Pons (tissue), 1 donor: ENCODE measurements at regions not wholly inside any gene's neighbourhood (a gene's known extent, or its start where the extent isn't known, plus 50 kb on each side); places are given as distances from the start of the nearest gene placed in this dataset.

Source experiments
- DNase-seq: peaks from one replicate; pipeline ENCODE4 v3.0.0-alpha.2; 2016; ENCODE audit warnings: low spot score

DNA sequence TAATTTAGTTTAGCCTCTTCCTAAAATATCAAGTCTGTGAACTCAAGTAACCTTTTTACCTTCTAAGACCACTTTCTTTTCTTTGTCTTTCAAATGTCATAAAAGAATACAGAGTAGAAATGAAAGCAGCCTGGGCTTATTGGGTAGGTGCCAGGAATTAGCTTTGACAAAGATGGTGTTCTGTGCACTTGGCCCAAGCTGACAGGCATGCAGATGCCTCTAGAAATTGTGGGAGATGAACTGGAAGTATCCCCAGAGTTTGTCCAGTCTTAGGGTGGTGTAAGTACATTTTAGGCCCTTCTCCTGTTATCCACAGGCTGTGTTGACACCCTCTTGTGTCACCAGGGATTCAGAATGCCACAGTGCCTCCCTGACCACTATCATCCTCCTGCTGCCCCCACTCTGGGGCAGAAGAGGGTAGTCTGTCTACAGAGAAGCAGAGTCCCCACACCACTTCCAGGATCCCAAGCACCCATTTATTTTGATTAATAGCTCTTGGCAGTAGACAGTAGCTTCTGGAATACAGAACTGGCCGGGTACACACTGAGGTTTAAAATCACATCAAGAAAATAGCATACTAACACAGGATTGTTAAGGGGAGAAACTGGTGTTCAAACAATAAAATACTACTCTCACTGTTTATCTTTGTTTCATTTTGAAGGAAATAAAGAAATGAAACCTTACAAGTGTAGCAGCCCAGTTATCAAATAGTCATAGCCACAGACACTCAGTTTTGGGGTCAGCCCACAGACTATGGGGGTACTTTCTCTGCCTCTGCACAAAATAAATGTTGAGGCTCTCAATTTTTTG is 343.2 kb downstream of the KCNRG start:
- DNase-seq, result peak; percentile 60

DNA sequence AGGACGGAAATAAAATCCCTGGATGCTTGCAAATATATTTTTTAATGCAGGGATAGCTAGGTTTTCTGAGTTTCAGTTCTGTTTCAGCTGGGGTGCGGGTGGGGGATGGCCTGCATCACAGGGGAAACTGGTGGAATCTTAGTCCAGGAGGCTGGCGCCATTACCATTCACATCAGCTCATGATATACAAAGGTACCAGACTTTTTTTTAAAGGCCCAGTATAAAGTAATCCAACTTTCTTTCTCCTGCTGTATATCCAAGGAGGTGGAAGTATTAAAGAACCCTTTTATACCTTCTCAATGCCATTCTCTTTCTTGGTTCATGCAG is 343.8 kb downstream of the KCNRG start:
- DNase-seq, result no peak

DNA sequence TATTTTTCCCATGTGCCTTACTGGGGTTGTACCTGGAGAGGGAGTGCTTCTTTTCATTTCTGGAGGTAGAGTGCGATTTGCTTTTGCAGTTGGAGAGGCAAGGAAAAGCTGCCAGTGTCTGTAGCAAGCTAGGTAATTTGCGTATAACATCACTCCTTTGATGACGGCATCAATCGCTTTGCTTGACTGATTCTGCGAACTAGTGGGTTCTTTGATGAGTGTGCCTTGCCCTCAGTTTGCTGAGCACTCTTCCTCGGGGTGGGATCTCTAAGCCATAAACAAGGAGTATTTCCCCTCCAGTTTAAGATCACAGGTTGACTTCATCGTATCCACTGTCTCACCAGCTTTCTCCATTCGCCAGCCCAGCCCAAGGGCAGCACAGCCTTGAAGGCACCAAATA is 344.5 kb downstream of the KCNRG start:
- DNase-seq, result no peak

DNA sequence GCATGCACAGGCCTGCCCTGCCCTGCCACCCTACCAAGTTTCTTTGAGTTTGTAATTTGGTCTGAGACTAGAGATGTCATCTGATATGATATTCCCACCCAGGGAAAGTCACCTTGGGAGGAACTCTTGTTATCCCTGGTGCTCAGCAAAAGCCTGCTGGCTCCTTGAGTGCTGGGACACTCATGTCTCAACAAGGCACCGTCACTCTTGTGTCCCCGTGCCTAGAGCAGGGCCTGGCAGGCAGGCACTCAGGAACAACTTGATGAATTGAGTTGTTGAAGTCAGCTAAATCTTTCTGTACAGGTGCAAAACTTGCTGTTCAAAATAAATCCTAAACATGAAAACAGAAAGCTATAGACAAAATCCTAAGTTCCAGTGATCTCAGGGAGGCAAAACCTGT is 345.4 kb downstream of the KCNRG start:
- DNase-seq, result no peak

DNA sequence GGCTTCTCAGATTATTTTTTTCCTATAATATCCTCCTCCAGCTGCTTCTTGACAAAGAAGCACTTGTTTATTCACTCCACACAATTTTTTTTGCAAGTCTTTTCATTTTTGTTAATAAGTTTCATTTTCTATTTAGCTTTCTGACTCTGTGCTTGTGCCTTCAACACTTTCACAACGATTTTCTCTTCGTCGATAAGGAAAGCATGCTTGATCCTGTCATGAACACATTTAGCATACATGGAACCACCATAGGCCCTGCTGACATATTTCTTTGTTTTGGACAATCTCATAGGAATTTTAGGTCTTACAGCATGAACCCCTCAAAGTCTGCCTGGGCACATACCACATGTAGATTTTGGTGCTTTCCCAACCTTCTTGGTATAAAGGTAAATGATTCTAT is 346.0 kb downstream of the KCNRG start:
- DNase-seq, result no peak

DNA sequence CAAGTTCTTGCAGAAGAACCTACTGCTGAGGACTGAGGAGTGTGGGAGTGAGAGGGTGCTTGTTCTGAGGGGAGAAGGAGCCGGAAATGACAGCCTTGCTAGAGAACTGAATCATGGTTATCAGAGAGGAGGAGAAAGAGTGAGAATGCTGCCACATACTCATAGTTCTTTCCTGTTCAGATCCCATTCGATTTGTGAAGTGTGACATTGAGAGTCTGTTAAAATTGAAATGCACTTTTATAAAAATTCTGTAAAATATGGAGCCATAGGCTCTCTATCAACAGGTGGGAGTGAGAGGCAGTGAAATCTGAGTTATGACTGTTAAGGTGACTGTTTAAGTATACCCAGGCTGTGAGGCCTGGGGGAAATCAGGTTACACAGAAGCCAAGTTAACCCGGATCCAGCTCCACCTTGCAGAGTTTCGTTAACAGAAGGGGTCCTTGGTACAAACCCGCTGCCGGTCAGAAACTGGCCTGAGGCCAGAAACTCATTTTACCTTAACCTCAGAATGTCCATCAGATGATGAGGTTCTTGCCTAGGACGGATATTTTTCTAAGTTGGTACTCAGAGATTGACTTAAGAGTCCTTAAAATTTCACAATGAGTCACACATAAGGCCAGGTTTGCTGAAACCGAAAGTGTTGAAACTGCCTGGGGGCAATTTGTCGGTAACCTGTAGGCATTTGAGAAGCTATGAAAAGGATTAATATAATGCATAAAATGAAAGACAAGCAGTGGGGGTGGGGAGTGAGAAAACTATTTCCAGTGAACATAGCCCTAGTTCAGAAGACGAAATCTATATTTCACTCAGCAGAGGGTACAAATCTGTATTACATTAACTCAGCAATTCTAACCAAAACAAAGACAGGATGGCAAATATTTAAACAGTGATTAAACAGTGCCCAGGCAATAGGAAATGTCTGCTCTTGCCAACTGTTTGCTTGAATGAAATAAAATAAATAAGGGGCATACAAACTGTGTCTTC is 350.5 kb downstream of the KCNRG start:
- no peak for DNase-seq

DNA sequence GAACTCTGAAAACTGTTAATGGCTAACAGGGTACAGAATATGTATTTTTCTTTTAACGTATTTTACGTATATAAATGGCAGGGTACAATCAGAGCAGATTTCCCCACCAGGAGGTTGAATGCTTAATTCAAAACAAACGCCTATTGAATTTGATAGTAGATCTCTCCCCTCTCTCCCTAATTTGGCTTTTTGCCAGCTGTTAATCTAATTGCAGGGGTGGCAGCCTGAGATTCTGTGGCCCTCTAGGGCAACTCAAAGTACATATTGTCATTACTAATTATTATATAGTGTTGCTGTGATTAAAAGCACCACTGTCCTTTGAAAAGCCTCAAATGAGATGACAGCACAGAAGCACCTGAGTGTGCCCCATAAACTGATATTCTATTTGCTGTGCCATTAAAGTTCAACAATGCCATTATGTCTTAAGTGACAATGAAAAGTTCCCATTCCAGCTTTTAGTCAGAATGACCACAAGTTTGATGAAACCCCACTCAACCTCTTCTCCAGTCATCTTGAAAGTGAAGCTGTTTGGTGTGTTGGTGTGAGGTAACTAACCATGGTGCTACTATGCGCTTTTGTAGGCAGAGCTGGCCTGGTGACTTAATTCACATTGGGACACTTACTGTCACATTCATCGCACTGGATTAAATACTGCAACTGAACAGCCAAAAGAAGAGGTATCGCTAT is 351.4 kb downstream of the KCNRG start:
- no peak for DNase-seq

DNA sequence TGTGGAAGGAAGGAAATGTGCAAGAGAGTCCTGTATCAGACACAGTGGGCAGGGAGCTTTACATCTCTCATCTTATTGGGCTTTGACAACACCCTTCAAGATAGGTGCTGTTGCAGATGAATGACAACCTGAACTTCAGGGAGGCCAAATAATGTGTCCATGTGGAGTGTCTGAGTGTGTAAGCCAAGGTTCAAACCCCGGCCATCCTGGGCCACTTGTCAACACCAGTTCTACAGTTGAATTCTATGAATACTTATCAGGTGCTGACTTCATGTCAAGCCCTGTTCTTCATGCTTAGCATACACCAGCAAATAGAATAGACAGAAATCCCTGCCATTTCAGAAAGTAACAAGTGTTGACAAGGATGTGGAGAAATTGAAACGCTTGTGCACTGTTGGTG is 354.4 kb downstream of the KCNRG start:
- no peak for DNase-seq

DNA sequence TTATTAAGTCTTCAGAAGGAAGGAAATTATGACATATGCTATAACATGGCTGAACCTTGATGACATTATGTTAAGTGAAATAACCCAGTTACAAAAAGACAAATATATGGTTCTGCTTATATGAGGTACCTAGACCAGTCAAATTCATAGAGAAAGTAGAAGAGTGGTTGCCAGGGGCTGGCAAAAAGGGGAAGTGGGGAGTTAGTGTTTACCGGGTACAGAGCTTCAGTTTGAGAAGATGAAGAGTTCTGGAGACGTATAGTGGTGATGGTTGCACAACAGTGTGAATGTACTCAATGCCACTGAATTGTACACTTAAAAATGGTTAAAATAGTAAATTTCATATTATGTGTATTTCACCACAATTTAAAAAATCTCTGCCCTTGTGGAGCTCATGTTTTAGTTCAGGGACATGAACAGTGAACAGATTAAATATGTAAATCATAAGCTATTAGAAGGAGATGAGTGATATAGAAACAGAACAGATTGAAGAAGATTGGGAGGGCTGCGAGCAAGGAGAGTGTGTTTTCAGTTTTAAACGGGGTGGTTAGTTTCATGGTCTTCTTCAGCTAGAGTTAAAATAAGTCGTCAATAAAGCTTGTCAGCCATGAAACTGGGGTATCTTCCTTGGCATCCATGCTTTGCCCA is 355.2 kb downstream of the KCNRG start:
- DNase-seq, result peak; percentile 36

DNA sequence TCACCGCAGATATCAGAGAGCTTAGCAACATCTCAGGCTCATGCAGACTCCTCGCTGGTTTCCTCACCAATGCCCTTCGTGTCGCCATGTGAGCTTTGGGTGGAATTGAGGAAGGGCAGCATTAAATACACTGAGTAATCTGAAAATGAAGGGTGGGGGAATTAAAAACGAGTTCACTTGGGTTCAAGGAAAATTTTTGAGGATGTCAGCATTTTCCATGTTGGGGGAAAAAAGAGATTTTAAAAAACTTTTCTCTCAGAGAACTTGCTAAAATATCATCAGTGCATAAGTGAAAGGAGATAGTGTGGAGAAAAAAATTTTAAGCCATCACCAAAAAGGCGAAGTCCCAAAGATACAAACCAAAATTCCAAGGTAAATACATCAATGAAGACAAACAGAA is 359.3 kb downstream of the KCNRG start:
- no peak for DNase-seq

DNA sequence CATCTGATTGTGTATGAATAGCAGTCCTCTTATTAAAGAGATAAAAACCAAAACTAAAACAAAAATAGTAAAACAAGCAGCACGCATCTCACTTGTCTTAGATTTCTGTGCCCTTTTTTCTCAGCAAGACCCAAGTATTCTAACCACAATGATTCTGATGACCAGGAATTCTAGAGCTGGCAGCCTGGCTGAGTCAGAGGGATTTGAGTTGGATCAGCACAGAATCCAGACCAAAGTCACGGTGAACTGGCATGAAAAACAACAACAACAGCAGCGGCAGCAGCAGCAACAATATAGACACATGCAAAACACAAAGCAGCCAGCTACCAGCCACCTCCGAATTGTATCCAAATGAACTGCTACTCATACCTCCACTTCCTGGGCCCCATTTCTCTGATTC is 360.5 kb downstream of the KCNRG start:
- no peak for DNase-seq

DNA sequence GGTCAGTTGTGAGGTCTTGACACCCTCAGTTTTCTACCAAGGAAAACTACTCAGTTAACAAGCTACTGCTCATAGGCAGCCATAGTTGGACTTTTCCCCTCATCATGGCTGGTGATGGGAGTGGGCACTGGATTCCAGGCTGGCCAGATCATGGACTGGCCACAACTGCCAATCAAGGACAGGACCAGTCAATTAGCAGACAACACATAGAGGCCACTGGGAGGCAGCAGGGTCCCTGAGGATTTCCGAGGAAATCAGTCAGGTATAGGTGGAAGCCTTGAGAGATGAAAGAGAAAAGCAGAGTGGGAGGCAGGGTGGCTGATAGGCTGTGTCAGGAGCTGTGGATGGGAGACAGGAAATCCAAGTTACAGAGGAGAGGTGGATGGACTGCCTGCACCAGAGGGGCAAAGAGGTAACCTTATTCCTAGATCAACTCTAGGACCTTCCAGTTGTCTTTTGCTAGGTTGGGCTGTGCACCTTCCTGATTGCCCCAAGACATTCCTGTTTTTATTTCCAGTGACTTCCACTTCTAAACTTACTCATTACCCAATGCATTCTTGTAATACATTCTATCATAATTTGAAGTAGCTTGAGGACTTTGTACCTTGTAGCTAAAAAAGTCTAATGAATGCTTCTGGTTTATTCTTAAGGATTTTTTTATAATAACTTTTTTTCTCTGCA is 361.8 kb downstream of the KCNRG start:
- DNase-seq, result peak; percentile 24

DNA sequence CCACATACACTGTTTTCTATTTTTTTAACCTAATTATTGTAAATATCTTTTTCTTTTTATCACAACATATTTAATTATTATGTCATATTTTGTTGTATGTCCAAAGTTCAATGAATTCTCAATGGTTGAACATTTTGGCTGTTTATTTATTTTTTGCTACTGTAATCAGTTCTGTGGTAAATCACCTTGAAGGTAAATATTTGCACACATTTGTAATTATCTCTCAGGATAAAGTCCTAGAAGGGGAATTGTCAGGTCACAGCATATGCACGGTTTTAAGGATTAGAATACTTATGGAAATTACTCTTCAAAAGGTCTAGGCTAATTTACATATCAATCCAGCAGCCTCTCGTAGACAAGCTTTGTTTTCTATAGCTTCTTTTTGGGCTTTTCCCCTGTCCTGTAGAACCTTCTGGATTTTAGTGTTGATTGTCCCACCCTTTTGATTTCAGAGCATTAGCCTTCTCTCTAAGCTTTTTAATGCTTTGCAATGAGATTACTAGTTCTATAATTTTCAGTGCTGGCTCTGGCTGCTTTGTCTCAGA is 362.6 kb downstream of the KCNRG start:
- no peak for DNase-seq

DNA sequence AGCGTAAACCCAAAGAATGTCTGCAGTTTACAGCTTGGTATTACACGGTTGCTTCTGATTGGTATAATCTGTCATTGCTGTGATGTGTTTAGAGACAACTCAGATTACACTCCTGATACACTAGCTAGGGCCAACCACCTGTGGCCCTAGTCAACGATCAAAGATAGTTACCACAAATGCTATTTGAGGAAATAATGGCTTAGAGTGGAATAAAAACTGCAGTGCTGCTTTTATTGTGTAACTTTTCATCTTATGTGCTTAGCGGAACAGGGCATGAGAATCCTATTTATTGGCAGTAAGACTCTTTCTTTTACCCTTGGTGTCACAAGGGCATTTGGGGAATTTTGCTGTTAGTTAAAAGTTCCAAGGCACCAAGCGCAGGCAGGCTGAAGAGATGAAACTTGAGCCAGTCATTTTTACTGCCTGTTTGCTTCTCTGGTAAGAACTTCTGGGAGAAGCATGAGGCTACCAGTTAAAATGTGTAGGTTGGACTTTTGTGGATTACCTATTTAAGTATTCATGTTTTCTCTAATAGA is 363.3 kb downstream of the KCNRG start:
- no peak for DNase-seq

DNA sequence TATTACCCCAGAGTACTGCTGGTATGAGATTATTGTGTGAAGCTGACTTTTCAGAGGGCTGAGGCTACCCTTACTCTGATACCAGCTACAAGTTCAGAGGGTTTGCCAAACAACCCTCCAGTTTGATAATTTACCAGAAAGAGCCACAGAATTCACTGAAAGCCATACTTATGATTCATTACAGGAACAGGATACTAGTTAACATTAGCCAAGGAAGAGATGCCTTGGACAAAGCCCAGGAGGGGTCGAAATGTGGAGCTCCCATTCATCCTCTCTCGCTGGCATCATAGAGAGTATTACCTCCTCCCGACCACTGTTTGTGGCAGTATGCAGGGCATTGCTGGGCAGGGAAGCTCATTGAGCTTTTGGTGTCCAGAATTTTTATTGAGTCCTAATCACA is 364.3 kb downstream of the KCNRG start:
- no peak for DNase-seq

DNA sequence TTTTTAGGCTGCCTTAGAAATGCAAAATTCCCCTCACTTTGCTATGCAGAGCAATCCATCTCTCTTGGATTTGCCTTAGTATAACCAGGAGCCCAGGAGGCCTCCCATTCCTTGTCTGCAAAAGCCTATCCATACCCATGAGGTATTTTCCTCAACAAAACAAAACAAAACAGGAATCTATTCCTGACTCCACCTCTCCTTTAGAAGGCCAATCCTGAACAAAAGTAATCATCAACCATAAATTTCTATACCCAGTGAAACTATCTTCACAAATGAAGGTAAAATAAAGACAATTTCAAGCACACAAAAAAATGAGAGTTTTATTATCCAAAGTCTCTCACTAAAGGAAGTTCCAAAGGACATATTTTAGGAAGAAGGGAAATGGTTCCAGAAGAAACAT is 365.7 kb downstream of the KCNRG start:
- no peak for DNase-seq

DNA sequence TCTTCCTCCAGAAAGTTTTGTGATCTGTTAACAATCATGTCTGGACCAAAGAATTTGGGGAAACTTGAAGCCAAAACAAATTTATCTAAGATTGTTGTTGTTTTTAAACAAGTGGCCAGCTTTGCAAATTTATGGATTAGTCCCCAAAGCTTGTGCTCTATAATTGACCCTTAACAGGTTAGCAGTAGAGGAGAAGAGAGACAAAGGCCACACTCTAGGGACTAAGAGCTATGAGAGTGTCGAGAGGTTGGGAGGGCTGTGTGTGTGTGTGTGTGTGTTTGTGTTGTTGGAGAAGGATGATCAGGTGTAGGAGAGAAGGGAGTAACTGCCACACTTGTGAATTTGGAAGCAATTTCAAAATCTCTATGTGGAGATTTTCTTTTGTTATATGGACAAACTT is 367.3 kb downstream of the KCNRG start:
- no peak for DNase-seq

DNA sequence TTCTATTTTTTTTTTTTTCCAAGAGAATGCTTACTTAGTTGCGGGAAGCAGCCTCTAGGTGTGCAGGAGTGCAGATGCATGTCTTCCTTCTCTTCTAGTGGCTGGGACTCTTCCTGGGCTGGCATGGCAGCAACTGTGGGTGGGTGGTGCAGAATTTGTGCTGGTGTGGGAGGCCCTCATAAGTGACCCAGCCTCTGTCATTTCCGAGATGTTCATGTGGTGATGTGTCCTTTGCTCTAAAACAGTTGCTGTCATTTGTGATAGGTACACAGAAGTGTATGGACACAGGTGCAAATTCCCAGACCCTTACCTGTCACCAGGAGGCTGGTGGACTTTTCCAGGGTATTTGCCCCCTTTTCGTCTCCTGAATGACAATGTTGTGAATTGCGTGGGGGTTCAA is 367.7 kb downstream of the KCNRG start:
- DNase-seq, result no peak

DNA sequence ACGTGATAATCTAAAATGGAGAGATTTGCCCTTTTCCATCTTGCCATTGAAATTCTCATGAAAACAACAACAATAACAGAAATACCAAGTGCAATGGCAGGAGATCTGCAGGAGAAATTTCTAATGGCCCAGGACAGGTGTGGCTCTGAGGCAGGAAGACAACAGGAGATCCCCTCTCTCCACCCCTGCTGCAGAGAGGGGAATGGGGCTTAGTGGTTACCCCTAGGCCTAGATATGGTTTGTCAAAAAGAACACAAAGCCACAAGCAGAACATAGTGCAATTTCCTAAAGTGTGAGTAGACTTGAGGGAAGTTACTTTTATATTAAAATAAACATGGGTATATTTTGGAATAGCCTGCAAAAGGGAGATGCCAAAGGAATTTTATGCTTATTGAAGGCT is 369.5 kb downstream of the KCNRG start:
- no peak for DNase-seq

DNA sequence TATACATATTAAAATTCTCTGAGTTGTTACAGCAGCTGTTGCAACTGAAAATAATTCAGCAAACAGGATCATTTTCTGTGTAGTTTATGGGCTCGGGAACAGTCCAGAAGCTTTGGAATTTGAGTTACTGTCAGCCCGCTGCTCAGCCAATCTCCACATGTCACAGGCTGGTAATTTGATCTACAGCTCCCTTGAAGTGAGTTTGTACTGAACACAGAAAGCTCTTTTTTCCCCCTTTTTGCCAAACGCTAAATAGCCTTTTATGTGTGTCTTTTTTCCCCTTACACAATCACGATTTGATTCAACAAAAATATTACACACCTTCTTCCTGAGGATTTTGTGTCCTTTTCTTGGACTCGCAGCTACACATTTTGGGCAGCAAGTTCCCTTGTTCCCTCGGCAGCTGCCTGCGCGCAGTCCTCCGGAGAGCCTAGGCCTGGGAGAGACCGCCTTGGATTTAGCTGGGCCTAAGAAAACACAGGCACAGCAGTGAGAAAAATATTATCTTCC is 371.4 kb downstream of the KCNRG start:
- peak; percentile 69 for DNase-seq

DNA sequence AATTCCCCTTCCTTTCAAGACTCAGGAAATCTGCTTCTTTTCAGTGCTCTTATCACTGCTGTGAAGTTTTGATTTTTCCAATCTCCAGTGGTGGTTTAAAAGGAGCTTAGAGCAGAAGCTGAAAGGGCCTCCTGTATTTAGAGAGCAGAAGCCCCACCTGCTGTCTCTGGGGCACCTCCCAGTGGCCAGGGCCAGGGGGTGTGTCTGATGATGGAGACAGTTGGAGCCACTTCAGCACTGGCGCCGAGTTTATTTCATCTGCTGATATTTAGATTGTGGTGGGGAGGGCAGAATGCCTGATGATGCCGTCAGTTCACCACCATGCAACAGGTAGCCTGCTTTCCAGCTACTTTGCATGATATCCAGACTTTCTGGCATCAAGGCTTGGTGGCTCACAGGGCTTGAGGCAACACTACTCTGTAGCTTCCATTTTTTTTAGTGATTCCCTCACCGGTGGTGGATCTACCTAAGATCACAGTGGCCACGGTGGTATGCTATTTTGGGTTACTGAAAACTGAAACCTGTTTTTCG is 371.9 kb downstream of the KCNRG start:
- DNase-seq, result peak; percentile 61
